OCI-LY1 (cell line): ENCODE measurements at regions not wholly inside any gene's neighbourhood (a gene's known extent, or its start where the extent isn't known, plus 50 kb on each side); places are given as distances from the start of the nearest gene placed in this dataset.

ENCODE experiments used
- CTCF ChIP-seq: fragments of 200-600 bp; sonication (generic), shearing (Covaris generic); IDR thresholded peaks from 2 replicates; pipeline ENCODE4 v1.5.1; 2017; ENCODE audit warnings: mild to moderate bottlenecking, antibody characterized with exemption, low read length, moderate library complexity, mixed read lengths
- EZH2 ChIP-seq: fragments of 200-600 bp; sonication (generic), shearing (Covaris generic); IDR thresholded peaks from 2 replicates; pipeline ENCODE4 v1.8.0; 2017; ENCODE audit warnings: borderline replicate concordance, mixed run types, mild to moderate bottlenecking, antibody characterized with exemption, low read length, moderate library complexity, mixed read lengths

GRCh38 chr18:22102953-22103646 lies 66.3 kb upstream of the GATA6 start:
- TF ChIP-seq CTCF (no peak), EZH2 (no peak)
